COLO668 (cell line): ENCODE measurements at regions not wholly inside any gene's neighbourhood (a gene's known extent, or its start where the extent isn't known, plus 50 kb on each side); places are given as distances from the start of the nearest gene placed in this dataset.

Source experiments
- DNase-seq: peaks from one replicate; lab custom pipeline; 2025; ENCODE audit not compliant: unreplicated experiment; lab: John Stamatoyannopoulos, UW

DNA sequence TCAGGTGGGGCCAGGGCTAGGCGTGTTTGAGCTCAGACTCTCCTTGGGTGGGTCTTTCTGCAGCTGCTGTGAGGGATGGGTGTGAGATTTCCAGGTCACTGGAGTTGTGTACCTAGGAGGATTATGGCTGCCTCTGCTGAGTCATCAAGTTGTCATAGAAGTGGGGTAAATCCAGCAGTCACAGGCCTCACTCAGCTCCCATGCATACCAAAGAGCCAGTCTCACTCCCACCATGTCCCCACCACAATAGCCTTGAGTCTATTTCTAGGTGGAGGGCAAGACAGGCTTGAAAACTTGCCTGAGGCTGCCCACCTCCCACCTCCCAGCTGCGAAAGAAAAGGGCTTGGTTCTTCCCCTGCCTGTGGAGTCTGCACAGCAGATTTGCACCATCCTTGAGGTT, 194.0 kb upstream of the PCDH17 start:
- DNase-seq = no peak

DNA sequence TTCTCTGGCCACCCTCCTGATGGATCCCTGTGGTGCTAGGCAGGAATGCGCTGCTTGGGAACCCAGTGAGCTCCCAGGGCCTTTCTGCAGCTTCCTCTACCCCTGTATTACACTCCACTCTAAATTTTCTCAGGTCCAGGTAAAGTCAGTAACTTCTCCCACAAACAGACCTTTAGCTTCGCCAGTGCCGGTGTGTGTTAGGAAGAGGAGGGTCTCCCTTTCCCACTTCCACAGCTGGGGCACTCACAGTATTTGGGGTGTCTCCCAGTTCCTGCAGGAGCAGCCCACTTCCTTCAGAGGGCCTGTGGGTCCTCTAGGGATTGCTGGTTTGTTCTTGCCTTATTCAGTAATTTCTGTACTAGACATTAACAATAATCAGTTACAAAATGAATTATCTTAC, 193.5 kb upstream of the PCDH17 start:
- no peak for DNase-seq

DNA sequence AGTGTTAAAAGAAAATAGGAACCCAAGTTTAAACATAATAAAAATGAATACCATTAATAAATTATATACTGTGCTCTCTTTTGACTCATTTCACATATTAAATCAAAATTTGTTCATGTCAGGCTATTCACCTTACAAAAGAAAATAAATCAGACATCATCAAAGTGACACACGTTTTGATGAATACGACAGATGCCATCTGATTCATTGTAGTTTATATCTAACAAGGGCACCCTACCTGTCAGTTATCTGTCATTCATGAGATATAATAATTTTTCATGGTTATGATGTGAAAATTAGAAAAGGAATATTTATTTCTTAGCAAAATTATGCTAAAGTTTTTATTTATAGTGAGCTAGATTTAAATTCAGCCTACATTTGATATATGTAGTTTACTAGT, 188.1 kb upstream of the PCDH17 start:
- no peak for DNase-seq

DNA sequence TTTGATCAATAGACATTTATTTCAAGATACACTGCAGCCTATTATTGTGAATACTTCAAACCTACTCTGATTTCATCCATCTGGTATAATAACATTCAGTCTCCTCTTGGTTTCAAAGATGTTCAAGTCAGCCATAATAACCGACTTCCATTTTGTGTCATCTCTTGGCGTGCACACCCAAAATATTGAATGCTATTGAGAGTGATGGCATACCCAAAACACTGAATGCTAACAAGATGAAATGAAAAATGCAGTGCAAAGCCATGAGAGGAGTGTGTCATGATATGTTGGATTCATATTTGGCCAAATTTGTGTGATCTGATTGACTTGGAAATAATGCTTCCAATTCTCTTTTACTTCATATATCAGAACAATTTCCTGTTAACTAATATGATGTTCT, 181.2 kb upstream of the PCDH17 start:
- DNase-seq = no peak

DNA sequence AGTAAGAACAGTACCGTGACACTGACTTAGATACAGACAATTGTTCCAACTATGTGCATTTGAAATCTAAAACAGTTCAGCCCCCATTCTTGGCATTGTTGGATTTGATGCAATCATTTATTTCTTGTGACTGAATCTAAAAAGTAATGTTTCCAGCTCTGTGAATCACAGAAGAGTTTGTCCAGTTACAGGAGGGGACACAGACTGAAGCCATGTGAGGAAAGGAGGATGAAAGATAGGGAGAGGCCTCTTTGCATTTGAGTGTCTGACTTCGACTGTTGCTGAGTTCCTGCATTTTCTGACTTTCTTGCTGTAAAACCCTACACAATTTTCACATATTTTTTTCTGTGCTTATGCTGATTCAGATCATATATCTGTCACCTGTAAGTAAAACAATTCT, 179.3 kb upstream of the PCDH17 start:
- DNase-seq = no peak

DNA sequence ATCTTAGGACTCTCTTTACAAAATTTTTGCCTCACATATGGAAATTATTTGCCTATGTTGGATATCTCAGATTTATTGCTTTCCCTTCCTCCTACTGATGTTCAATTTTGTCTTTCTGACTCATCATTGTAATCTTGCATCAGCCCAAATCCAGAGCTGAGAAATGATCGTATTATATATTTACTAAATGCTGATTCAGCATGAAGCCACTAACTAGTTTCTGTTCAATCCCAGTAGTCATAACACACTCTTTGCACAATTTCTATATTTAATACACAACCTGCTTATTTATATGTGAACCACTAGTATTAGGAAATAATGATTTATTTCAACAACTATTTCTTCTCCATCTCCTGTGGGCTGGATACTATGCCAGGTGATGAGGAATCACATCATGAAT, 161.1 kb upstream of the PCDH17 start:
- DNase-seq = no peak

DNA sequence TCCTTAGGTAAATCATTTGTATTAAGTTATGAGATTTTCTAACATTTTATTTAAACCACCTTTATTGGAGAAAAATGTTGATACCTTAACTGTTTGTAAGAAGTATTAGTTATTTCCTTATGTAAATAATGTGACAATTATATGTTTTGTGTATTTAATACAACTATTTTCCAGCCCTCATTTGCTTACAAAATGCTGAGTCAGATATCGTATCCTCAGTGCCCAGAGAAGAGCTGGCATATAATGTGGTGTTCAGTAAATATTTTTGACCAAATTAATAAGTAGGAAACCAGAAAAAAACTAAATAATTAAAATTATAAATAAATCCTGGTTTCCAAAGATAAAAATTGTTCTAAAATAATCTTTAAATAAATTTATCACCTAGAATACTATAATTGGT, 140.2 kb upstream of the PCDH17 start:
- DNase-seq = no peak

DNA sequence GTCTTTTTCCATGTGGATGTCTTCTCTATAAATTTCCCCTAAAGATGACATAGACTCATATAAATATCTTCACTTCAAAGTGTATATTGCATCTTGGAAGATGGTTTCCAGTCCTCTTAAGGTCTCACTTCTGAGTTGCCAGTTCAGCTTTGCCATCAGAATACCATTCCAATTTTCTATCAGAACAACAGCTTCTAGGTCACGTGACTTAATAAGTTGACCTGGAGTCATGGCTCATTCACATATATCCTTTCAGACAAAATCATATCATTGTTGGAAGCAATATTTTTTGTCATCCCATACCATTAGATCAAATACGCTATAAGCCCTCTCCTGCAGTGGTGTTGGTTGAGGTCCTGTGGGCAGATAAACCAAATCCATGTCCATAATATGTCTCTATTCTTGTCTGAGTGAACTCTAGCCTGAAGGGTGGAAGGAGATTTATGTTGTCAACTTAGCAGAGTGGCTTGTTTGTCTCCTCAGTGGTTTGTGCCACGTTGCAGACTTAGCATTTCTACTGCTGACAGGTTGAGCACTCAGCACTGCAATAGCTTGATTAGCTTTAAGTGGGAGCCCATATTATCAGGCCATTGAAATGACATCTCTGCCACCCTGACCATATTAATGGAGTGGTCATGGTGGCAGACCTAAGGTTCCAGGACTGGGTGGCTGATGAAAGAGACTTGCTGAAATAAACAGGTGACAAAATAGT, 123.6 kb upstream of the PCDH17 start:
- no peak for DNase-seq

DNA sequence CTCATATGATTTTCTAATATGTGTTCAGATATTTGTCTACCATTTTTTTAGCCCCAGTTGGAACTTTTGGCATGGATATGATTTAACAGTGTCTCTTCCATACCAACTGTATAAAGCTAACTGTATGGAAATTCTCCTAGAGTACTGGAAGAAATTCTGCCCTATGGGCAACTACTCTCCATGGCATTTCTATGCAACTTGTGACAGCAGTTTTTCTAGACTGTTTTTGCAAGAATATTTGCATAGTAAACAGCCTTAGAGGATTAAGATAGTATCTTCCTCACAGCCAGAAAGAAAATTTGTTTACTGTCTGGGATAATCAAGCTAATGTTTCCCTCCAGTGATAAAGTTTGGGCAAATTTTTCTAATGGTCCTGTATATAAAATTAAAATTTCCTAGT, 119.9 kb upstream of the PCDH17 start:
- no peak for DNase-seq

DNA sequence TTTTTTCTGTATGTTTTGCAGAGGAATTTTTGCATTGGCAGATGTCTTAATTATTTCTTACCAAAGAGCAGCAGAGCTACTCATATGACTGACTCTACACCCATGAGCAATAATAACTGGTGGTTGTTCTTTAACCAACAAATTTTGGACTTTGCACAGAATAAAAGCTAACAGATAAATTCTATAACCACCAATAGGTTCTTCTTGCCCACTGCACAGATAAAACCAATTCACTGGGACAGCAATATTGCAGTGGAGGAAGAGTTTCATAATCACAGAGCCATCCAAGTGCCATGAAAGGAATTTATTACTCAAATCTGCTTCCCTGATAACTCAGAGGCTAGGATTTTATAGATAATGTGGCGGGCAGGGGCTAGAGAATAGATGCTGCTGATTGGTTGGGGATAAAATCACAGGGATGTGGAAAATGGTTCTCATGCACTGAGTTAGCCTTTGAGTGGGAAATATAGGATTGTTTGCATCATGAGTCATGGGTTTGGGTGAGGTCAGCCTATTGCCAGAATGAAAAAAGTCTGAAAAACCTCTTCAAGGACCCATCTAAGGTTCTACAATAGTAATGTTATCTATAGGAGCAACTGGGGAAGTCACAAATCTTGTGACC, 104.3 kb upstream of the PCDH17 start:
- DNase-seq = no peak

DNA sequence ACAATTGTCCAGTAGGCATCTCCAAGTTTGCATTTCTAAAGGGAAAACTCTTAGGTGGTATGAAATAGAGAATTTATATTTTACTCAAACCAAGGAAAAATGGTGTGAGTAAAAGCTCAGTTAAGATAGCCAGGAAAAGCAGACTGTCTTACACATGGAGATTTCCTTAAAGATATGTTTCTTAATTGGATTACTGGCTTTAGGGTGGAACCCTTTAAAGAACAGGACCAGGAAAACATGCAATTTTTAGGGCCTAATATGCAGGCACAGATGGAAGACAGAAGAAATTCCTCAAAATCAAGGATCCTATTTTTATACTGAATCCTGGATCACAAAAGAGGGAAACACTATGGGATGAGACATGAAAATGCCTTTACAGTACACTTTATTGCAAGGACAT, 100.3 kb upstream of the PCDH17 start:
- no peak for DNase-seq

DNA sequence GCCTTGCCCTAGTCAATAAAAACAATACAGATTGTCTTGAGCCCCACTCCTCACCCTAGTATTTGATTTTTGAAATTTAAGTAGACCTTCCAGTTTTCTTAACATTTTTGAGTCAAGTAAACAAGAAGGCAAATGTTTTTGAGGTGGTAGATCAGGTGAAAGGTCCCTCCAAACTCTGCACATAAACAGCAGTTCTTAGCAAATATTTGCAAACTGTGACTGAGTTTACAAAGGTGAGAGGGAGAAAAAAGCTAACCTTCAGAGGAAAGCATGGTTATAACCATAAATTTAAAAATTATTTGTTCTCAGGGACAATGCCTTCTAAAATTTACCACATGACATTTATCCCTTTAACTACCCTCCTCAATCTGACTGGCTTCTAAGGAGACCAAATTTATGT, 84.6 kb upstream of the PCDH17 start:
- DNase-seq = no peak

DNA sequence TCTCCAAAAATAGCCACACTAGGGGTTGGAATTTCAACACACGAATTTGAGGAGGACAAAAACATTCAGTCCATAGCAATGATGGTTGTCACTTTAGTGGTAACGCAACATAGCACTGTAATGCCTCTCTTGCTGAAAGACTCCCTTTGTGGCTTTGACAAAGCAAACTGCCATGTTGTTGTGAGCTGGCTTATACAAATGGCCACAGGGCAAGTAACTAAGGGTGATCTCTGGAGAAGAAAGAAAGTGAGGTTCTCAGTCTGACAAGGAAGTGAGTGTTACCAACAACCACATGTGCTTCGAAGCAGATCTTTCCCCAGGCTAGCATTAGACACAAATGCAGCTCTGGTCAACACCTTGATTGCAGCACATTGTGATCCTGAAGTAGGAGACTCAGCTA, 79.1 kb upstream of the PCDH17 start:
- DNase-seq = no peak

DNA sequence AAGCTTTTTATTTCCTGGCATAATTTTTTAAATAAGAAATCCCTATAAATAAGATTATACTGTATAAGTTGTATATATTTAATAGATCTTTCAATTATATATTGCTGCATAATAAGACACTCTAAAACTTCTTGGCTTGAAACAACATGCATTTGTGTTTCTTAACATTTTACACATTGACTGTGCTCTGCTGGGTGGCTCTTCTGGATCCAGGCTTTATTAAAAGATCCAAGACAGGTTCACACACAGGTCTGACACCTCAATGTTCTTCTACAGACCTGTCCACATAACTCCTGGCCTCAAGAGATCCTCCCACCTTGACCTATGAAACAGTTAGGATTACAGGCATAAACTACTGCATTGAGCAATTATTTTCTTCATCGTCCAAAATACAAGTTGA, 77.6 kb upstream of the PCDH17 start:
- DNase-seq = no peak

DNA sequence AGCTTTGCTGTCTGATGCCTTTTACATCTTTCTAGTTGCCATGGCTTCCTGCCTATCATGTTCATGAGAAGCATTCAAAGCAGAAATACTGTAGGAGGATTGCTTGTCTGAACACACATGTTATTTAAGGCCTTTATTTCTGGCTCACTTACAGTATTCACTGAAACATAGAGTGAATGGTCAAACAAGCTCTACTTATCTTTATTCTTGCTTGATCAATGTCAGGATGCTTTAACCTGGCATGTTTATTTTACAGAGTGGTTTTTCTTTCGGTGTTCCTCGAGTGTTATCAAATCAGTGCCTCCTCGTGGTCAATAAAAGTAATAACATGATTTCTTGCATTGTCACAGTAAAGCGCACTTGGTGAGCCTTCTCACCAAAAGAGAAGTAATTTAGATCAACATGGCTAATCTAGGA, 73.5 kb upstream of the PCDH17 start:
- no peak for DNase-seq

DNA sequence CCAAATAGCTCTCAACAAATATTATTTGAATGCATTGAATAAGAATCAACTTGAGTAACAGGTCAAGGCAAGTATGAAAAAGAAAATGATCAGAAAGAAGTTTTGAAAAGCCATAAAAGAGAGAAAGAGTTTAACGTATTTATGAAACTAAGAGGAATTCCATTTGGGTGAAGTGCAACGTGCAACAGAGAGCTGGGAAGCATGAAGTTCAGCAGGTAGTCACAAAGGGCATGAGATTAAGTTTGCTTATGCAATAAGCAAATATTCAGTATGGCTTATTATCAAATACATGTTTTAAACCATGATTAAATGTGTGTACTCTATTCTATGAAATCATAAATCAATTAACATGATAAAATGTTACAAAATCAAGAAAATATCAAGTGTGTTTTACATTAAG, 62.7 kb upstream of the PCDH17 start:
- no peak for DNase-seq

DNA sequence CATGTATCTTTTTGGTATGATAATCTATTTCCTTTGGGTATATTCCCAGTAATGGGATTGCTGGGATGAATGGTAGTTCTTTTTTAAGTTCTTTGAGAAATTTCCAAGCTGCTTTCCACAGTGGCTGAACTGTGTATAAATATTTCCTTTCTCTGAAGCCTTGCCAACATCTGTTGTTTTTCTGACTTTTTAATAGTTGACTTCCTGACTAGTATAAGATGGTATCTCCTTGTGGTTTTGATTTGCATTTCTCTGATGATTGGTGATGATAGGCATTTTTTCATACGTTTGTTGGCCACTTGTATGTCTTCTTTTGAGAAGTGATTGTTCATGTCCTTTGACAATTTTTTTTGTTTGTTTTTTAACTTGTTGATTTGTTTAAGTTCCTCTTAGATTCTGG, 61.6 kb upstream of the PCDH17 start:
- no peak for DNase-seq
